ENCODE measurements at regions not wholly inside any gene's neighbourhood (a gene's known extent, or its start where the extent isn't known, plus 50 kb on each side); places are given as distances from the start of the nearest gene placed in this dataset.

DNA sequence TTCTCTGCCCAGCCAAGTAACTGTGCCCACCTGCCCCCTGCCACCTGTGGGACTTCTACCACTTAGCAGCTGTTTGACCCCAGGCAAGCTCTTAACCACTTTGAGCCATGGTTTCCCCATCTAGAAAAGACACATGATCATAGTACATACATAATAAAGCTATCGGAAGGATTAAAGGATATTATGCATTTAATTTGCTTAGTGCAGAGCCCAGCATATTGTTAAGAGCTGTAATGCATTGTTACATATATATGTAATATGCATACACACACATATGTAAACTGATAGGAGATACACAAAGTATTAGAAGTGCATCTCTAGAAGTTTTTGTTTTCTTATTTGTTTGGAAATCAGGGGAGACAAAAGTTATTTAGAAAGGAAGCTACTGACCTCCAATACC, 83.5 kb upstream of the ZBTB40 start:
- no peak overlapping the region for H3K4me3 ChIP-seq (ENCODE audit: low read length in 2 of 2)
- H3K4me1 ChIP-seq (ENCODE audit: control insufficient read depth in 2 of 2, insufficient read depth in 1 of 2, low read depth in 1 of 2, low read length in 2 of 2) = no peaks in the 10 kb centered on the region
- no peak overlapping the region for H3K23ac ChIP-seq (ENCODE audit: low read depth, low read length, poor library complexity)
- H3K4me2 ChIP-seq (ENCODE audit: insufficient read depth, low read length, poor library complexity, severe bottlenecking) = no peak overlapping the region
- H2AFZ ChIP-seq (ENCODE audit: low read length) = no peak overlapping the region
- H3K27ac ChIP-seq (replicated peaks; ENCODE audit: low read length) = no peak overlapping the region
- no peak overlapping the region for H3K14ac ChIP-seq (ENCODE audit: low read length)
- H2BK120ac ChIP-seq (ENCODE audit: low read depth, low read length) = no peak overlapping the region
- H2AK5ac ChIP-seq (ENCODE audit: low read depth, low read length) = no peak overlapping the region
- no peak overlapping the region for H4K91ac ChIP-seq (ENCODE audit: low read depth, low read length, poor library complexity)
- no peak overlapping the region for H2BK12ac ChIP-seq (ENCODE audit: low read length)
- WGBS, 2 donors (ENCODE audit: extremely low coverage in 2 of 2, insufficient read length in 2 of 2, insufficient replicate concordance in 1 of 2) = no CpG with 5 or more reads among the region's 1 CpG
- no peaks in the 10 kb centered on the region for H3K36me3 ChIP-seq (replicated peaks in 1 of 2; ENCODE audit: control insufficient read depth in 2 of 2, insufficient read depth in 2 of 2, low read length in 2 of 2)
- H3K79me1 ChIP-seq (ENCODE audit: low read depth, low read length) = no peaks in the 10 kb centered on the region
- H4K8ac ChIP-seq (ENCODE audit: low read depth, low read length) = no peak overlapping the region
- no peak overlapping the region for H2BK15ac ChIP-seq (ENCODE audit: low read length)
- DNase-seq (ENCODE audit: low spot score) = no peak
- H3K27me3 ChIP-seq (ENCODE audit: control insufficient read depth in 3 of 3, insufficient read depth in 3 of 3, low read depth in 1 of 3, low read length in 3 of 3) = peaks cover 0 to 14% (median 0%) of the 10 kb centered on the region in 3 experiments
- no peaks in the 10 kb centered on the region for H3K9me3 ChIP-seq (replicated peaks in 1 of 2; ENCODE audit: control insufficient read depth in 2 of 2, insufficient read depth in 1 of 2, low read depth in 1 of 2, low read length in 2 of 2)
- H3K9ac ChIP-seq (ENCODE audit: low read depth, low read length, poor library complexity) = no peak overlapping the region
- no peak overlapping the region for H3K18ac ChIP-seq (ENCODE audit: low read length)
- H2BK5ac ChIP-seq (ENCODE audit: low read length) = no peak overlapping the region
- no peak overlapping the region for H3K4ac ChIP-seq (ENCODE audit: low read length)

DNA sequence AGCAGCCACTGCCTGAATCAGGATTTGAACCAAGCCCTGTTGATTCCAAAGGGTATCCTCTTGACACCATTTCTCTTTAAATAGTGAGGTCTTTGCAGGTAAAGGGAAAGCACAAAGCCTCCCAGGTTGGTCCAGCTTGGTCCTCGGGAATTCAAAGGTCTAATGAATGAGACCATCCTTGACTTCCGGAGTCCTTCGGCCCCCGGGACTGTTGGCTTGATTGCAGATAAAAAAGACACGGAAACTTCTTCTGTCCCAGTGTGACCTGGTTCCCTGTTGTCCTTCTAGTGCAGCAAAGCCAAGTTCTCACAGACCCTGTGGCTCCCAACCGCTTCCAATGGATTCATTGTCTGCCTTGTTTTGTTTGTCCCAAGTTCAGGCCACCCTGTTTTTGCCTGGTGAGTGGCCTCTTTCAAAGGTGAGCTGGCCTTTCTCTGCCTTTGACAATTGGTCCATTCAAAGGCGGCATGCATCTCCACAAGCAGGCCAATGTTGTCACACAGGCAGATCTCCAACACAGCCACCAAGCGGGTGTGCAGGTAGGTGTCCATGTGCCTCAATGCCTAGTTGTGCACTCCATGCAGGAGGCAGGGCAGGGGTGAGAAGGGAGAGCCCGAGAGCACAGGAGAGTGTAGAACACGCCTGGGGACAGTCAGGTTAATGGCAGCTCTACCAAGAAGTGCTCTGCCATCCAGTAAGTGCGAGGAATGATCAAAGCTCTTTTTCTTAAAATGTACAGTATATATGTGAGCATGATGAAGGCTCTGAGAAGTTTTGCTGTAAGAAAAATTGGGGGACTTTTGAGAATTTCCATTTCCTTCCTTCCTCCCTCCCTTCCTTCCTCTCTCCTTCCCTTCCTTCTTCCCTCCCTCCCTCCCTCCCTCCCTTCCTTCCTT, 82.1 kb upstream of the ZBTB40 start:
- DNase-seq (ENCODE audit: low spot score) = no peak
- H2BK5ac ChIP-seq (ENCODE audit: low read length) = no peak overlapping the region
- H2BK12ac ChIP-seq (ENCODE audit: low read length) = no peak overlapping the region
- peaks cover 0 to 2% of the 10 kb centered on the region in 2 donors for H3K9me3 ChIP-seq (replicated peaks in 1 of 2; ENCODE audit: control insufficient read depth in 2 of 2, insufficient read depth in 1 of 2, low read depth in 1 of 2, low read length in 2 of 2)
- no peak overlapping the region for H2BK120ac ChIP-seq (ENCODE audit: low read depth, low read length)
- no peak overlapping the region for H2AK5ac ChIP-seq (ENCODE audit: low read depth, low read length)
- WGBS, 2 donors (ENCODE audit: extremely low coverage in 2 of 2, insufficient read length in 2 of 2, insufficient replicate concordance in 1 of 2) = no CpG with 5 or more reads among the region's 11 CpGs
- H3K14ac ChIP-seq (ENCODE audit: low read length) = no peak overlapping the region
- no peak overlapping the region for H3K18ac ChIP-seq (ENCODE audit: low read length)
- H3K23ac ChIP-seq (ENCODE audit: low read depth, low read length, poor library complexity) = no peak overlapping the region
- H3K27ac ChIP-seq (replicated peaks; ENCODE audit: low read length) = no peak overlapping the region
- H3K36me3 ChIP-seq (replicated peaks in 1 of 2; ENCODE audit: control insufficient read depth in 2 of 2, insufficient read depth in 2 of 2, low read length in 2 of 2) = no peaks in the 10 kb centered on the region
- H4K91ac ChIP-seq (ENCODE audit: low read depth, low read length, poor library complexity) = no peak overlapping the region
- no peaks in the 10 kb centered on the region for H3K79me1 ChIP-seq (ENCODE audit: low read depth, low read length)
- H3K4ac ChIP-seq (ENCODE audit: low read length) = no peak overlapping the region
- peaks cover 0 to 14% (median 0%) of the 10 kb centered on the region in 3 experiments for H3K27me3 ChIP-seq (ENCODE audit: control insufficient read depth in 3 of 3, insufficient read depth in 3 of 3, low read depth in 1 of 3, low read length in 3 of 3)
- no peak overlapping the region for H3K4me3 ChIP-seq (ENCODE audit: low read length in 2 of 2)
- no peak overlapping the region for H2BK15ac ChIP-seq (ENCODE audit: low read length)
- no peak overlapping the region for H3K4me2 ChIP-seq (ENCODE audit: insufficient read depth, low read length, poor library complexity, severe bottlenecking)
- H4K8ac ChIP-seq (ENCODE audit: low read depth, low read length) = no peak overlapping the region
- H2AFZ ChIP-seq (ENCODE audit: low read length) = no peak overlapping the region
- H3K9ac ChIP-seq (ENCODE audit: low read depth, low read length, poor library complexity) = no peak overlapping the region
- no peaks in the 10 kb centered on the region for H3K4me1 ChIP-seq (ENCODE audit: control insufficient read depth in 2 of 2, insufficient read depth in 1 of 2, low read depth in 1 of 2, low read length in 2 of 2)

DNA sequence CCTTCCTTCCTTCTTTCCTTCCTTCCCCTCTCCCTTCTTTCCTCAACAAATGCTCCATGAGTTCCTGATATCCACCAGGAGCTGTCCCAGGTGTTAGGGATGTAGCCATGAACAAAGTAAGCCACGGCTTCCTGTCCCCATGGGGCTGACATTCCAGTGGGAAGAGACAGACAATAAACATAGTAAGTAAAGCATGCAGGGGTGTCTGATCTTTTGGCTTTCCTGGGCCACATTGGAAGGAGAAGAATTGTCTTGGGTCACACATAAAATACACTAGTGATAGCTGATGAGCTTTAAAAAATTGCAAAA, 81.5 kb upstream of the ZBTB40 start:
- WGBS, 2 donors (ENCODE audit: extremely low coverage in 2 of 2, insufficient read length in 2 of 2, insufficient replicate concordance in 1 of 2) = no CpG with 5 or more reads among the region's 1 CpG
- Histone ChIP-seq H3K79me1 (ENCODE audit: low read depth, low read length) (no peaks in the 10 kb centered on the region), H3K4me1 (ENCODE audit: control insufficient read depth in 2 of 2, insufficient read depth in 1 of 2, low read depth in 1 of 2, low read length in 2 of 2) (no peaks in the 10 kb centered on the region), H3K9ac (ENCODE audit: low read depth, low read length, poor library complexity) (no peak overlapping the region), H3K23ac (ENCODE audit: low read depth, low read length, poor library complexity) (no peak overlapping the region), H3K27ac (replicated peaks; ENCODE audit: low read length) (no peak overlapping the region), H2AK5ac (ENCODE audit: low read depth, low read length) (no peak overlapping the region), H2BK12ac (ENCODE audit: low read length) (no peak overlapping the region), H3K9me3 (replicated peaks in 1 of 2; ENCODE audit: control insufficient read depth in 2 of 2, insufficient read depth in 1 of 2, low read depth in 1 of 2, low read length in 2 of 2) (peaks cover 0 to 2% of the 10 kb centered on the region in 2 donors), H3K14ac (ENCODE audit: low read length) (no peak overlapping the region), H4K8ac (ENCODE audit: low read depth, low read length) (no peak overlapping the region), H2AFZ (ENCODE audit: low read length) (no peak overlapping the region), H3K4ac (ENCODE audit: low read length) (no peak overlapping the region), H3K4me3 (ENCODE audit: low read length in 2 of 2) (no peak overlapping the region), H3K18ac (ENCODE audit: low read length) (no peak overlapping the region), H2BK15ac (ENCODE audit: low read length) (no peak overlapping the region), H4K91ac (ENCODE audit: low read depth, low read length, poor library complexity) (no peak overlapping the region), H3K36me3 (replicated peaks in 1 of 2; ENCODE audit: control insufficient read depth in 2 of 2, insufficient read depth in 2 of 2, low read length in 2 of 2) (no peaks in the 10 kb centered on the region), H2BK5ac (ENCODE audit: low read length) (no peak overlapping the region), H2BK120ac (ENCODE audit: low read depth, low read length) (no peak overlapping the region), H3K27me3 (ENCODE audit: control insufficient read depth in 3 of 3, insufficient read depth in 3 of 3, low read depth in 1 of 3, low read length in 3 of 3) (peaks cover 0 to 14% (median 0%) of the 10 kb centered on the region in 3 experiments), H3K4me2 (ENCODE audit: insufficient read depth, low read length, poor library complexity, severe bottlenecking) (no peak overlapping the region)
- DNase-seq (ENCODE audit: low spot score) = no peak

DNA sequence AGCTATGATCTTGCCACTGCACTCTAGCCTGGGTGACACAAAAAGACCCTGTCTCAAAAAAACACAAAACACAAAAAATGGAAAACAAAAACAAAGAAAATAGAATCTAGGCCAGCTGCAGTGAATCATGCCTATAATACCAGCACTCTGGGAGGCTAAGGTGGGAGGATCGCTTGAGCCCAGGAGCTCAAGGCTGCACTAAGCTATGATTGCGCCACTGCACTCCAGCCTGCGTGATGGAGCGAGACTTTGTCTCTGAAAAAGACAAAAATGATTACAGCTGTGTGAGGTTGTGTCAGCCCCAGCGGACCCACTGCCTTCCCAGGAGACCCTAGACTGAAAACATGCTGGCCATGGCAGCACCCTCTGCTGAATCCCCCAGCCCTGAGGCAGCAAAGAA, 80.2 kb upstream of the ZBTB40 start:
- Histone ChIP-seq H3K14ac (ENCODE audit: low read length) (no peak overlapping the region), H3K9me3 (replicated peaks in 1 of 2; ENCODE audit: control insufficient read depth in 2 of 2, insufficient read depth in 1 of 2, low read depth in 1 of 2, low read length in 2 of 2) (peaks cover 0 to 2% of the 10 kb centered on the region in 2 donors), H3K27me3 (ENCODE audit: control insufficient read depth in 3 of 3, insufficient read depth in 3 of 3, low read depth in 1 of 3, low read length in 3 of 3) (peaks cover 0 to 9% (median 0%) of the 10 kb centered on the region in 3 experiments), H2BK15ac (ENCODE audit: low read length) (no peak overlapping the region), H3K27ac (replicated peaks; ENCODE audit: low read length) (no peak overlapping the region), H3K79me1 (ENCODE audit: low read depth, low read length) (no peaks in the 10 kb centered on the region), H3K4me2 (ENCODE audit: insufficient read depth, low read length, poor library complexity, severe bottlenecking) (no peak overlapping the region), H2BK5ac (ENCODE audit: low read length) (no peak overlapping the region), H3K4ac (ENCODE audit: low read length) (no peak overlapping the region), H3K4me3 (ENCODE audit: low read length in 2 of 2) (no peak overlapping the region), H3K36me3 (replicated peaks in 1 of 2; ENCODE audit: control insufficient read depth in 2 of 2, insufficient read depth in 2 of 2, low read length in 2 of 2) (no peaks in the 10 kb centered on the region), H2AFZ (ENCODE audit: low read length) (no peak overlapping the region), H4K8ac (ENCODE audit: low read depth, low read length) (no peak overlapping the region), H2AK5ac (ENCODE audit: low read depth, low read length) (no peak overlapping the region), H4K91ac (ENCODE audit: low read depth, low read length, poor library complexity) (no peak overlapping the region), H3K9ac (ENCODE audit: low read depth, low read length, poor library complexity) (no peak overlapping the region), H3K18ac (ENCODE audit: low read length) (no peak overlapping the region), H3K4me1 (ENCODE audit: control insufficient read depth in 2 of 2, insufficient read depth in 1 of 2, low read depth in 1 of 2, low read length in 2 of 2) (no peaks in the 10 kb centered on the region), H2BK12ac (ENCODE audit: low read length) (no peak overlapping the region), H2BK120ac (ENCODE audit: low read depth, low read length) (no peak overlapping the region), H3K23ac (ENCODE audit: low read depth, low read length, poor library complexity) (no peak overlapping the region)
- no CpG with 5 or more reads among the region's 5 CpGs for WGBS, 2 donors (ENCODE audit: extremely low coverage in 2 of 2, insufficient read length in 2 of 2, insufficient replicate concordance in 1 of 2)
- DNase-seq (ENCODE audit: low spot score) = no peak
